GM12873 (cell line): ENCODE measurements at regions not wholly inside any gene's neighbourhood (a gene's known extent, or its start where the extent isn't known, plus 50 kb on each side); places are given as distances from the start of the nearest gene placed in this dataset.

Experiments
- TF ChIP-seq, protein P1 (sequence below): IDR thresholded peaks from 2 replicates; pipeline ENCODE4 v1.5.1; 2012; ENCODE audit warnings: low read depth, mild to moderate bottlenecking, moderate library complexity, low read length, control low read depth; ENCODE audit not compliant: insufficient read depth; ENCODE audit errors: missing control alignments

DNA sequence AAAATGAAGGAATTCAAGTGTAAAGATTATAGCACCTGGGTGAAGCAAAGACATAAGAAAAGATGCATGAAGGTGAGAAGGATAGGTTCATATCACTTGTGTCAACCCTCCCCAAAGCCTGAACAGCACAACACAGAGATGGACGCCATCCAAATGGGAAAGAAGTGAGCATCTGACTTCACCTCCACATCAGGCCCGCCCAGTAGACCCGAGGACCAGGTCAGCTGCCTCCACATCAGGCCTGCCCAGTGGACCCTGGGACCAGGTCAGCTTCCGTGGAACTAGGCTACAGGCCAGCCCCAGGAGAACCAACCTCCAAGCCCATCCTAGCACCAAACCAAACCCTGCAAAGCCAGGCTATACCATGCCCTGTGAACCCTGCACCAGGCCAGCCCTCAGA is 862.9 kb downstream of the UQCRFS1 start:
- TF ChIP-seq, protein P1, sequence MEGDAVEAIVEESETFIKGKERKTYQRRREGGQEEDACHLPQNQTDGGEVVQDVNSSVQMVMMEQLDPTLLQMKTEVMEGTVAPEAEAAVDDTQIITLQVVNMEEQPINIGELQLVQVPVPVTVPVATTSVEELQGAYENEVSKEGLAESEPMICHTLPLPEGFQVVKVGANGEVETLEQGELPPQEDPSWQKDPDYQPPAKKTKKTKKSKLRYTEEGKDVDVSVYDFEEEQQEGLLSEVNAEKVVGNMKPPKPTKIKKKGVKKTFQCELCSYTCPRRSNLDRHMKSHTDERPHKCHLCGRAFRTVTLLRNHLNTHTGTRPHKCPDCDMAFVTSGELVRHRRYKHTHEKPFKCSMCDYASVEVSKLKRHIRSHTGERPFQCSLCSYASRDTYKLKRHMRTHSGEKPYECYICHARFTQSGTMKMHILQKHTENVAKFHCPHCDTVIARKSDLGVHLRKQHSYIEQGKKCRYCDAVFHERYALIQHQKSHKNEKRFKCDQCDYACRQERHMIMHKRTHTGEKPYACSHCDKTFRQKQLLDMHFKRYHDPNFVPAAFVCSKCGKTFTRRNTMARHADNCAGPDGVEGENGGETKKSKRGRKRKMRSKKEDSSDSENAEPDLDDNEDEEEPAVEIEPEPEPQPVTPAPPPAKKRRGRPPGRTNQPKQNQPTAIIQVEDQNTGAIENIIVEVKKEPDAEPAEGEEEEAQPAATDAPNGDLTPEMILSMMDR: no peak

DNA sequence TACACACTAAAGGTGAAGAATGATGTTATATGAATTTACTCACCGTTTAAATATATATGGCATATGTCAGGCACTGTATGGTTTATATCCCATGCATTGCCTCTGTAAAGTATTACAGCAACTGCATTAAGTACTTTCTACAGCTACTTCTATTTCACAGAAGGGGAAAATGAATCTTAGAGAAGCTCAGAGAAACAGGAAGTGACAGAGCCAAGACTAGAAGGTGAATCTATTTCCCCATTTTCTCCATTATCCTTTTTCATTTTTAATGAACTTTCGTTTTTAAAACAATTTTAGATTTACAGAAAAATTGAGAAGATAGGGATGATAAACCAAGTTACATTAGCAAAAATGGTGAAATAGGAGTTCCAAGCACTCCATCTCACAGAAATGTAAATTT is 863.3 kb downstream of the UQCRFS1 start:
- TF ChIP-seq, protein P1: no peak

DNA sequence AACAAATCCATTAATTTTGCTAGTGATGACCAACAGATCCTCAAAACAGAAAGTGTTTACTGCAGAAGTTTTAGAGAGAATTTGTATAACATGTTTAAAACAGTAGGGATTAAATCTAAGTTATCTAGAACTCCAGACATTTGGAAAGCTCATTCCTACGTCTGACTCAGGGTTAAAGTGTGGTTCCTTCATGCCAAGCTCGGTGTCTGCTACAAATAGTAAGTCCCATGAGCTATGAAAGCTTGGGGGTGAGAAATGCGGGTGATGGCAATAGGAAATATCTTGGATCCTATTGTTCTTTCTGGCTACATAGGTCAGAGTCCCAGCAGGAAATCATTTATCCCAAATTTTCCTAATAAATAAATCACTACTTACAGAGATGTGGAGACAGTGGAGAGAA is 867.1 kb downstream of the UQCRFS1 start:
- TF ChIP-seq, protein P1: no peak

DNA sequence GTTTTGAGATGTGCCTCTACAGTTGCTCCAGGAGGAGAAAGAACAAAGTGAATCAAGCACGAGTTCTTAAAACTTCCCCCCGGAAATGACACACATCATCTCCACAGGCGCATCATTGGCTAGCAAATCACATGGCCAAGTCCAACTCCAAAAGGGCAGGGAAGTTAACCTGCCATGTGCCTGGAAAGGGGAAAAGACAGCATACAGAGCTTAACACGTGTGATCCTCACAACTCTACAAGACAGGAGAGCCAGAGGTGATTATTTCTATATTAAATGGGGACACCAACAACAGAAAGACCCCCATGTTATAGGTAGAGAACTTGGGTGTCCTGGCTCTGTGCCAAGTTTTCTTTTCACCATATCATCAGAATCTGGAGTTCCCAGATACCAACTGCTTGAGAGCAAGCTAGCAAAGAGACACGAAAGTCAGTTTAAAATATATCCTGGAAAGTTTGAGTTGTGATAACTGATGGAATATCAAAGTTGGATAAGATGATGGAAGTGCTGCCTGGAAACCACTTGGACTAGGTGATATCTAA is 871.1 kb downstream of the UQCRFS1 start:
- TF ChIP-seq, protein P1: no peak

DNA sequence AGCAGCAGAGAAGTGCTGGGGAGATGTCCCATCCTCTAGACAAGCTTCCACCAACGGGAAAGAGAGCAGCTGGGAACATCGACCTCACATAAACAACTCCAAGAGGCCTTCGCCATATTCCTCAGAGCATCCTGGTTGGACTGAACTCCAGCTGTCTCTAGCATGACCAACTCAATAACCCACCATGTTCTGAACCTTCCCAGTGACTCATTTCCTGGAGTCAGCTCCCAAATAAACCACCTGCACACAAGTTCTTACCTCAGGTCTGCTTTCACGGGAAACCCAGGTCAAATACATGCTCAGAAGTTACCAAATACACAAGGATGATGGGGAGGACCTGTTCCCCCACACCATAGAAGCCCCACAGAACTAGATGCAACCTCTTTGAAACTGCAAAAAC is 878.5 kb downstream of the UQCRFS1 start:
- TF ChIP-seq, protein P1: no peak

DNA sequence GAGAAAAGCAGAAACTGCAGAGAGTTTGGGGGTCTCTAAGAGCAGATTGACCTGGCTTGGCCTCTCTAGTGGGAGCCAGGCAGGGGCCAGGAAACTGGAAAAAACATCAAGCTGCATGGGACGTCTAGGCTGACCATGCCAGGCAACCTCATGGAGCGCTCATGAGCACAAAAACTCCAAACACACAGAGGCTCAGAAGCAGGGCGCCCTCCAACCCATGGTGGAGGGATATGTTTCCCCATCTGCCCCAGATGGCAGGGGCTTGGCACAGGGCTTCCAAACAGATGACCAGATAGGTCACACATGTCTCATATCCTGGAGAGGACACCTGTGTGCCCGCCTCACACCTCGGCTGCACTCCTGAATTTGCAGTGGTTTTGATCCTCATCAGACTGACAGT is 879.0 kb downstream of the UQCRFS1 start:
- TF ChIP-seq, protein P1: no peak

DNA sequence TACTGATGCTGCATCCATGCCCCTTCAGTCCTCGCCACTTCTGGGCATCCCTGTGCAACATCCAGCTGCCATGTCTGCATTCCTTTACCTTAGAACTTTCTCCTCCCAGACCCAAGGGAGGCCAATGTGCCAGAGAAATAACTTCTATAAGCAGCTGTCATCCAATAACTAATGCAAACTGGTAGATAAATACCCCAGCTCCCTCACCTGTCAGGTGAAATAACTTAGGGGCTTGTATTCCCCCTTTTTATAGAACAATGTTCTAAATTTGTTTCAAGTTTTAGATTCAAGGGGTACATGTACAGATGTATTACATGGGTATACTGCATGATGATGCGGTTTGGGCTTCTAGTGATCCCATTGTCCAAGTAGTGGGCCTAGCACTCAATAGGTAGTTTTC is 880.1 kb downstream of the UQCRFS1 start:
- TF ChIP-seq, protein P1: no peak
